CD4-positive, alpha-beta T cell (primary cell): ENCODE measurements at regions not wholly inside any gene's neighbourhood (a gene's known extent, or its start where the extent isn't known, plus 50 kb on each side); places are given as distances from the start of the nearest gene placed in this dataset.

Experiments used
- ATAC-seq: fragments of 200-7000 bp; cut with Tn5 transposase; one replicate; pipeline ENCODE4 v1.10.0; 2022; ENCODE audit warnings: mild to moderate bottlenecking; ENCODE audit not compliant: poor library complexity
- CTCF ChIA-PET: fragments of 350-600 bp; sonication (Branson Sonifier 250); formaldehyde crosslinking; loops from one replicate; lab custom pipeline; 2021; ENCODE audit warnings: antibody characterized with exemption, inconsistent platforms; lab: Charles Lee
- POLR2A ChIA-PET: fragments of 350-600 bp; sonication (Branson Sonifier 250); formaldehyde crosslinking; loops from one replicate; lab custom pipeline; 2021; ENCODE audit warnings: antibody characterized with exemption, inconsistent platforms; lab: Charles Lee
- DNase-seq, 14 experiments: peaks; one replicate each; pipeline ENCODE4 v3.0.0-alpha.2; 2013 to 2020; ENCODE audit warnings: mixed read lengths in 2 of 14
- H3K27ac ChIP-seq, 2 donors: one replicate each; pipeline versions ENCODE4 v1.5.1 to v1.7.0; 2013; ENCODE audit warnings: low read length in 2 of 2, low read depth in 1 of 2, mild to moderate bottlenecking in 1 of 2
- H3K27me3 ChIP-seq, 2 experiments: 1 replicate in 1 of 2; 2 replicates in 1 of 2; pipeline versions ENCODE4 v1.6.1 to v1.7.0; 2013; ENCODE audit warnings: low read length in 2 of 2, control low read depth in 1 of 2, mild to moderate bottlenecking in 1 of 2, moderate library complexity in 1 of 2; ENCODE audit not compliant: insufficient read depth in 2 of 2, control insufficient read depth in 1 of 2
- H3K36me3 ChIP-seq: one replicate; pipeline ENCODE4 v1.6.1; 2013; ENCODE audit warnings: low read length, control low read depth; ENCODE audit not compliant: insufficient read depth
- H3K4me1 ChIP-seq: one replicate; pipeline ENCODE4 v1.6.1; 2013; ENCODE audit warnings: low read length, control low read depth; ENCODE audit not compliant: insufficient read depth
- H3K4me3 ChIP-seq: one replicate; pipeline ENCODE4 v1.5.1; 2013; ENCODE audit warnings: mild to moderate bottlenecking, low read length, moderate library complexity
- H3K9me3 ChIP-seq, 2 experiments: 1 replicate in 1 of 2; 2 replicates in 1 of 2; pipeline versions ENCODE4 v1.6.1 to v1.7.0; 2013; ENCODE audit warnings: low read length in 2 of 2, mild to moderate bottlenecking in 2 of 2, control low read depth in 1 of 2, moderate library complexity in 1 of 2; ENCODE audit not compliant: control insufficient read depth in 1 of 2, insufficient read depth in 1 of 2
- H3K27ac Mint-ChIP-seq: one replicate; pipeline ENCODE4 v1.8.0; 2020; ENCODE audit warnings: mixed read lengths
- H3K27me3 Mint-ChIP-seq: one replicate; pipeline ENCODE4 v1.8.0; 2021; ENCODE audit warnings: mixed read lengths
- H3K36me3 Mint-ChIP-seq: one replicate; pipeline ENCODE4 v1.8.0; 2021; ENCODE audit warnings: low read depth, mixed read lengths
- H3K4me1 Mint-ChIP-seq: one replicate; pipeline ENCODE4 v1.8.0; 2021; ENCODE audit warnings: low read depth, mixed read lengths
- H3K4me3 Mint-ChIP-seq: one replicate; pipeline ENCODE4 v1.8.0; 2020; ENCODE audit warnings: mild to moderate bottlenecking, mixed read lengths
- H3K9me3 Mint-ChIP-seq: one replicate; pipeline ENCODE4 v1.8.0; 2020; ENCODE audit warnings: mixed read lengths
- intact Hi-C, 2 experiments: fragments of 100-400 bp; cut with DNase I in 1 of 2; cut with micrococcal nuclease in 1 of 2; formaldehyde crosslinking; loops; one replicate each; pipeline versions ENCODE4 v1.15.1 to v1.9.0; 2023 to 2025; cut with DNase I, micrococcal nuclease
- TF ChIP-seq, protein P1 (sequence below): fragments of 200-600 bp; IDR thresholded peaks from one replicate; pipeline ENCODE4 v1.8.0; 2022; ENCODE audit warnings: antibody characterized with exemption, mild to moderate bottlenecking

GRCh38 chr1:94300731-94301130, 63.3 kb upstream of the ARHGAP29 start:
- DNase-seq (no peak), ATAC-seq (no peak)
- Histone ChIP-seq H3K27me3 (peaks cover 3 to 7% of the 10 kb centered on the region in 2 experiments), H3K4me1 (no peaks in the 10 kb centered on the region), H3K9me3 (peaks cover 0 to 4% of the 10 kb centered on the region in 2 experiments), H3K36me3 (no peaks in the 10 kb centered on the region), H3K27ac (no peak overlapping the region), H3K4me3 (no peak overlapping the region)
- H3K36me3 Mint-ChIP-seq: no peaks in the 10 kb centered on the region
- TF ChIP-seq, protein P1, sequence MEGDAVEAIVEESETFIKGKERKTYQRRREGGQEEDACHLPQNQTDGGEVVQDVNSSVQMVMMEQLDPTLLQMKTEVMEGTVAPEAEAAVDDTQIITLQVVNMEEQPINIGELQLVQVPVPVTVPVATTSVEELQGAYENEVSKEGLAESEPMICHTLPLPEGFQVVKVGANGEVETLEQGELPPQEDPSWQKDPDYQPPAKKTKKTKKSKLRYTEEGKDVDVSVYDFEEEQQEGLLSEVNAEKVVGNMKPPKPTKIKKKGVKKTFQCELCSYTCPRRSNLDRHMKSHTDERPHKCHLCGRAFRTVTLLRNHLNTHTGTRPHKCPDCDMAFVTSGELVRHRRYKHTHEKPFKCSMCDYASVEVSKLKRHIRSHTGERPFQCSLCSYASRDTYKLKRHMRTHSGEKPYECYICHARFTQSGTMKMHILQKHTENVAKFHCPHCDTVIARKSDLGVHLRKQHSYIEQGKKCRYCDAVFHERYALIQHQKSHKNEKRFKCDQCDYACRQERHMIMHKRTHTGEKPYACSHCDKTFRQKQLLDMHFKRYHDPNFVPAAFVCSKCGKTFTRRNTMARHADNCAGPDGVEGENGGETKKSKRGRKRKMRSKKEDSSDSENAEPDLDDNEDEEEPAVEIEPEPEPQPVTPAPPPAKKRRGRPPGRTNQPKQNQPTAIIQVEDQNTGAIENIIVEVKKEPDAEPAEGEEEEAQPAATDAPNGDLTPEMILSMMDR: no peak
- no peak overlapping the region for H3K4me3 Mint-ChIP-seq
- H3K27ac Mint-ChIP-seq: no peak overlapping the region
- H3K4me1 Mint-ChIP-seq: no peaks in the 10 kb centered on the region
- peaks cover 22% of the 10 kb centered on the region for H3K27me3 Mint-ChIP-seq
- no peaks in the 10 kb centered on the region for H3K9me3 Mint-ChIP-seq
- intact Hi-C loops: no loop called here
- ChIA-PET CTCF (no interaction called here), POLR2A (no interaction called here)

GRCh38 chr1:94299627-94300553, 62.5 kb upstream of the ARHGAP29 start:
- TF ChIP-seq, protein P1: no peak
- Mint-ChIP-seq H3K4me1 (no peaks in the 10 kb centered on the region), H3K4me3 (no peak overlapping the region), H3K9me3 (no peaks in the 10 kb centered on the region), H3K27ac (no peak overlapping the region), H3K36me3 (no peaks in the 10 kb centered on the region), H3K27me3 (peaks cover 22% of the 10 kb centered on the region)
- DNase-seq: no peak
- CTCF ChIA-PET: no interaction called here
- H3K27me3 ChIP-seq: peaks cover 3 to 7% of the 10 kb centered on the region in 2 experiments
- intact Hi-C loops: no loop called here
- no peak overlapping the region for H3K27ac ChIP-seq
- H3K4me3 ChIP-seq: no peak overlapping the region
- POLR2A ChIA-PET: no interaction called here
- no peaks in the 10 kb centered on the region for H3K36me3 ChIP-seq
- ATAC-seq: no peak
- H3K9me3 ChIP-seq: peaks cover 0 to 4% of the 10 kb centered on the region in 2 experiments
- no peaks in the 10 kb centered on the region for H3K4me1 ChIP-seq

- ChIA-PET CTCF (no interaction called here), POLR2A (no interaction called here)
- no peaks in the 10 kb centered on the region for H3K4me1 Mint-ChIP-seq
- intact Hi-C loops: no loop called here
- no peak overlapping the region for H3K27ac Mint-ChIP-seq
- Histone ChIP-seq H3K36me3 (no peaks in the 10 kb centered on the region), H3K27ac (no peak overlapping the region), H3K4me1 (no peaks in the 10 kb centered on the region), H3K27me3 (peaks cover 3 to 7% of the 10 kb centered on the region in 2 experiments), H3K9me3 (peaks cover 0 to under 1% of the 10 kb centered on the region in 2 experiments), H3K4me3 (no peak overlapping the region)
- no peak for ATAC-seq
- TF ChIP-seq, protein P1: no peak
- peaks cover 16% of the 10 kb centered on the region for H3K27me3 Mint-ChIP-seq
- H3K36me3 Mint-ChIP-seq: no peaks in the 10 kb centered on the region
- H3K4me3 Mint-ChIP-seq: no peak overlapping the region
- no peaks in the 10 kb centered on the region for H3K9me3 Mint-ChIP-seq
- no peak for DNase-seq
These were observed 61.5 kb upstream of the ARHGAP29 start for GRCh38 chr1:94298861-94299260.
